DMS114 treated with DMSO at 0.1 percent for 48 hours (cell line): ENCODE measurements at regions not wholly inside any gene's neighbourhood (a gene's known extent, or its start where the extent isn't known, plus 50 kb on each side); places are given as distances from the start of the nearest gene placed in this dataset.

Experiments
- DNase-seq: peaks from one replicate; lab custom pipeline; 2025; ENCODE audit not compliant: unreplicated experiment; lab: John Stamatoyannopoulos, UW

- no peak for DNase-seq
These were observed 53.1 kb upstream of the AUTS2 start for GRCh38 chr7:69545175-69545574.
